Right lobe of liver (tissue), 6 donors: ENCODE measurements at regions not wholly inside any gene's neighbourhood (a gene's known extent, or its start where the extent isn't known, plus 50 kb on each side); places are given as distances from the start of the nearest gene placed in this dataset.

ENCODE experiments used
- ATAC-seq, 4 donors: fragments of 200-7000 bp; cut with Tn5 transposase; one replicate each; pipeline ENCODE4 v1.9.1; 2020; ENCODE audit warnings: mild to moderate bottlenecking in 4 of 4, moderate library complexity in 4 of 4
- DNase-seq, 3 donors: peaks; one replicate each; pipeline ENCODE4 v3.0.0-alpha.2; 2020
- H3K27ac ChIP-seq, 3 donors: fragments of 200-600 bp; one replicate each; pipeline ENCODE4 v1.8.0; 2022
- H3K27me3 ChIP-seq, 2 donors: fragments of 200-600 bp; one replicate each; pipeline ENCODE4 v1.8.0; 2022
- H3K36me3 ChIP-seq, 4 donors: fragments of 200-600 bp; sonication (generic) in 1 of 4; one replicate each; pipeline versions ENCODE4 v1.5.1 to v1.8.0; 2017 to 2022; ENCODE audit warnings: control low read depth in 1 of 4
- H3K4me1 ChIP-seq, 4 donors: fragments of 200-600 bp; sonication (generic) in 1 of 4; one replicate each; pipeline versions ENCODE4 v1.5.1 to v1.8.0; 2017 to 2022; ENCODE audit warnings: control low read depth in 1 of 4
- H3K4me3 ChIP-seq, 3 donors: fragments of 200-600 bp; one replicate each; pipeline ENCODE4 v1.8.0; 2022
- H3K9me3 ChIP-seq, 4 donors: fragments of 200-600 bp; sonication (generic) in 1 of 4; one replicate each; pipeline versions ENCODE4 v1.5.1 to v1.8.0; 2017 to 2022; ENCODE audit warnings: control low read depth in 1 of 4
- CTCF ChIP-seq, 4 donors: fragments of 200-600 bp in 3 of 4; fragments of 450-650 bp in 1 of 4; IDR thresholded peaks; one replicate each; pipeline versions ENCODE4 v1.5.1 to v1.8.0; 2016 to 2022; ENCODE audit warnings: antibody characterized with exemption in 4 of 4, mild to moderate bottlenecking in 2 of 4
- POLR2A ChIP-seq: fragments of 450-650 bp; IDR thresholded peaks from one replicate; pipeline ENCODE4 v1.6.1; 2017; ENCODE audit warnings: antibody characterized with exemption, mild to moderate bottlenecking
- WGBS: methylation state at CpG from one replicate; pipeline ENCODE4 v1.1.6; 2018; ENCODE audit warnings: low coverage, low lambda C conversion rate; ENCODE audit not compliant: insufficient coverage; ENCODE audit errors: missing lambda C conversion rate; 5-methylcytosine and 5-hydroxymethylcytosine counted together
- intact Hi-C, 2 donors: fragments of 100-400 bp; cut with DNase I; formaldehyde crosslinking; loops; one replicate each; pipeline versions ENCODE4 v1.11.2 to v1.14.1; 2022
- donor health status: DM: no; HTN: yes; CAD: no.
- donor health status: DM: no; HTN: no; CAD: no.
- donor health status: DM: no; HTN: no; CAD: no.
- donor health status: DM: no; HTN: yes; CAD: no.
- donor health status: DM: no; HTN: yes; CAD: no.

GRCh38 chr9:70466976-70467561, 52.6 kb upstream of the KLF9 start:
- Histone ChIP-seq H3K27ac (no peak overlapping the region), H3K27me3 (no peaks in the 10 kb centered on the region), H3K9me3 (no peaks in the 10 kb centered on the region), H3K4me1 (peaks cover 0 to 22% (median 11%) of the 10 kb centered on the region in 4 donors), H3K4me3 (no peak overlapping the region), H3K36me3 (no peaks in the 10 kb centered on the region)
- 71% methylated on average over 1 of the region's 6 CpGs for WGBS
- intact Hi-C loops = no loop called here
- no peak for TF ChIP-seq CTCF (IDR thresholded peaks at IDR 0.05)
- no peak for TF ChIP-seq POLR2A
- ATAC-seq (no peak), DNase-seq (no peak)

- H3K36me3 ChIP-seq = no peaks in the 10 kb centered on the region
- DNase-seq (no peak), ATAC-seq (no peak)
- no peak overlapping the region for H3K4me3 ChIP-seq
- no peaks in the 10 kb centered on the region for H3K9me3 ChIP-seq
- H3K27me3 ChIP-seq = no peaks in the 10 kb centered on the region
- H3K27ac ChIP-seq = no peak overlapping the region
- no peak for TF ChIP-seq POLR2A
- no peak for TF ChIP-seq CTCF (IDR thresholded peaks at IDR 0.05)
- H3K4me1 ChIP-seq = peaks cover 0 to 17% (median 6%) of the 10 kb centered on the region in 4 donors
- intact Hi-C loops = no loop called here
- WGBS = 46% methylated on average over 2 of the region's 8 CpGs
Measured at GRCh38 chr9:70465904-70466303, 51.4 kb upstream of the KLF9 start.

GRCh38 chr9:70465398-70465797, 50.9 kb upstream of the KLF9 start:
- 86% methylated on average over 6 of the region's 6 CpGs for WGBS
- Histone ChIP-seq H3K9me3 (no peaks in the 10 kb centered on the region), H3K4me1 (peaks cover 0 to 13% (median 4%) of the 10 kb centered on the region in 4 donors), H3K27ac (no peak overlapping the region), H3K27me3 (no peaks in the 10 kb centered on the region), H3K4me3 (no peak overlapping the region), H3K36me3 (no peaks in the 10 kb centered on the region)
- ATAC-seq = no peak
- intact Hi-C loops = no loop called here
- TF ChIP-seq POLR2A = no peak
- DNase-seq = no peak
